Body of pancreas (tissue), 4 donors: ENCODE measurements at regions not wholly inside any gene's neighbourhood (a gene's known extent, or its start where the extent isn't known, plus 50 kb on each side); places are given as distances from the start of the nearest gene placed in this dataset.

ENCODE experiments used
- POLR2A ChIP-seq, 3 donors: fragments of 450-650 bp; IDR thresholded peaks; one replicate each; pipeline ENCODE4 v1.6.1; 2016; ENCODE audit warnings: antibody characterized with exemption in 3 of 3, mild to moderate bottlenecking in 2 of 3
- TF ChIP-seq, protein P1 (sequence below), 7 experiments: fragments of 450-650 bp in 4 of 7; fragments of 200-600 bp in 3 of 7; sonication (generic) in 3 of 7; IDR thresholded peaks; one replicate each; pipeline ENCODE4 v1.5.1; 2016 to 2019; ENCODE audit warnings: antibody characterized with exemption in 7 of 7

DNA sequence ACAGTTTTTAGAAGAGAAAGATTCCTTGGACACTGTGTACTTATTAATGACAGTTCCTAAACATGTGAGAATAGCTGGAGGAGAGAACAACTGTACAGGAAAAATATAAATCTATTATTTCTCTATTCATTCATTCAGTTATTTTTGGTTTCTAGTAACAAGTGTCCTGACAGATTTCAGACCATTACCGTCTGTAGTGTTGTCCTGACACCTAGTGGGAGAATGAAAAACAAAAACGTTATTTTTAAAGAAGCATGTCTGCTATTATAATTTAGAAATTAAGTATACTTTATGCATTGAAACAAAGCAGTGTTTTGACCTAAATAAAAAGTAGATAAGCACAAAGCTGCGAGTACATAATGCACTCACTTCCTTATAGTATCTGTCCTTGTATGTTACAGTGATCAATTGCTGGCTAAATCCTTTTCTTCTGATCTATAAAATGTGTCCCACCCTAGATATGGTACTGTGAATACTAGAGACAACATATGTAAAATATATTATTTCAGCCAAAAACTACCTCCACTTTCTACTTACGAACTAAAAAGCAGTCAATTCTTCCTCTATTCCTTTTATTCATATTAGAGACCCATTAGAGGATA is 575.6 kb downstream of the ARL4A start:
- TF ChIP-seq, protein P1, sequence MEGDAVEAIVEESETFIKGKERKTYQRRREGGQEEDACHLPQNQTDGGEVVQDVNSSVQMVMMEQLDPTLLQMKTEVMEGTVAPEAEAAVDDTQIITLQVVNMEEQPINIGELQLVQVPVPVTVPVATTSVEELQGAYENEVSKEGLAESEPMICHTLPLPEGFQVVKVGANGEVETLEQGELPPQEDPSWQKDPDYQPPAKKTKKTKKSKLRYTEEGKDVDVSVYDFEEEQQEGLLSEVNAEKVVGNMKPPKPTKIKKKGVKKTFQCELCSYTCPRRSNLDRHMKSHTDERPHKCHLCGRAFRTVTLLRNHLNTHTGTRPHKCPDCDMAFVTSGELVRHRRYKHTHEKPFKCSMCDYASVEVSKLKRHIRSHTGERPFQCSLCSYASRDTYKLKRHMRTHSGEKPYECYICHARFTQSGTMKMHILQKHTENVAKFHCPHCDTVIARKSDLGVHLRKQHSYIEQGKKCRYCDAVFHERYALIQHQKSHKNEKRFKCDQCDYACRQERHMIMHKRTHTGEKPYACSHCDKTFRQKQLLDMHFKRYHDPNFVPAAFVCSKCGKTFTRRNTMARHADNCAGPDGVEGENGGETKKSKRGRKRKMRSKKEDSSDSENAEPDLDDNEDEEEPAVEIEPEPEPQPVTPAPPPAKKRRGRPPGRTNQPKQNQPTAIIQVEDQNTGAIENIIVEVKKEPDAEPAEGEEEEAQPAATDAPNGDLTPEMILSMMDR (IDR thresholded peaks at IDR 0.05) = peak; percentile 24 to 80 (median 69)
- no peak for TF ChIP-seq POLR2A (IDR thresholded peaks at IDR 0.05)
